ENCODE measurements at regions not wholly inside any gene's neighbourhood (a gene's known extent, or its start where the extent isn't known, plus 50 kb on each side); places are given as distances from the start of the nearest gene placed in this dataset.

- TF ChIP-seq, protein P1, sequence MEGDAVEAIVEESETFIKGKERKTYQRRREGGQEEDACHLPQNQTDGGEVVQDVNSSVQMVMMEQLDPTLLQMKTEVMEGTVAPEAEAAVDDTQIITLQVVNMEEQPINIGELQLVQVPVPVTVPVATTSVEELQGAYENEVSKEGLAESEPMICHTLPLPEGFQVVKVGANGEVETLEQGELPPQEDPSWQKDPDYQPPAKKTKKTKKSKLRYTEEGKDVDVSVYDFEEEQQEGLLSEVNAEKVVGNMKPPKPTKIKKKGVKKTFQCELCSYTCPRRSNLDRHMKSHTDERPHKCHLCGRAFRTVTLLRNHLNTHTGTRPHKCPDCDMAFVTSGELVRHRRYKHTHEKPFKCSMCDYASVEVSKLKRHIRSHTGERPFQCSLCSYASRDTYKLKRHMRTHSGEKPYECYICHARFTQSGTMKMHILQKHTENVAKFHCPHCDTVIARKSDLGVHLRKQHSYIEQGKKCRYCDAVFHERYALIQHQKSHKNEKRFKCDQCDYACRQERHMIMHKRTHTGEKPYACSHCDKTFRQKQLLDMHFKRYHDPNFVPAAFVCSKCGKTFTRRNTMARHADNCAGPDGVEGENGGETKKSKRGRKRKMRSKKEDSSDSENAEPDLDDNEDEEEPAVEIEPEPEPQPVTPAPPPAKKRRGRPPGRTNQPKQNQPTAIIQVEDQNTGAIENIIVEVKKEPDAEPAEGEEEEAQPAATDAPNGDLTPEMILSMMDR (IDR thresholded peaks at IDR 0.05) = no peak
- no peak for TF ChIP-seq POLR2A (IDR thresholded peaks at IDR 0.05)
These were observed 1249.0 kb downstream of the SLC16A7 start for GRCh38 chr12:60844875-60845274.
